Spleen (tissue), 7 donors: ENCODE measurements at regions not wholly inside any gene's neighbourhood (a gene's known extent, or its start where the extent isn't known, plus 50 kb on each side); places are given as distances from the start of the nearest gene placed in this dataset.

Experiments
- CTCF ChIP-seq, 11 experiments: fragments of 200-600 bp in 7 of 11; fragments of 450-650 bp in 4 of 11; sonication (generic) in 4 of 11; IDR thresholded peaks in 8 of 11; conservative IDR thresholded peaks in 3 of 11; 1 replicate in 7 of 11; 2 replicates in 4 of 11; pipeline versions ENCODE4 v1.4.0 to v1.8.0; 2016 to 2021; ENCODE audit warnings: antibody characterized with exemption in 11 of 11, inconsistent platforms in 4 of 11, mild to moderate bottlenecking in 1 of 11
- POLR2A ChIP-seq, 3 donors: fragments of 450-650 bp; IDR thresholded peaks; one replicate each; pipeline ENCODE4 v1.5.1; 2017; ENCODE audit warnings: antibody characterized with exemption in 3 of 3, mild to moderate bottlenecking in 1 of 3
- POLR2AphosphoS5 ChIP-seq, 3 donors: sonication (generic); formaldehyde crosslinking; IDR thresholded peaks; one replicate each; pipeline ENCODE4 v1.5.1; 2017; ENCODE audit warnings: antibody characterized with exemption in 3 of 3
- donor health status: DM: no; HTN: no; CAD: no; lungs with moderate emphysema.
- donor health status: DM: no; HTN: no; CAD: no.
- donor health status: DM: no; HTN: no; CAD: no.

GRCh38 chr6:67666177-67666964 is 968.7 kb upstream of the ADGRB3 start:
- no peak for TF ChIP-seq CTCF (IDR thresholded peaks at IDR 0.05 in 8 of 11, conservative IDR thresholded peaks at IDR 0.05 in 3 of 11)
- no peak for TF ChIP-seq POLR2A (IDR thresholded peaks at IDR 0.05)
- no peak for TF ChIP-seq POLR2AphosphoS5 (IDR thresholded peaks at IDR 0.05)
